AG10803 (cell line): ENCODE measurements at regions not wholly inside any gene's neighbourhood (a gene's known extent, or its start where the extent isn't known, plus 50 kb on each side); places are given as distances from the start of the nearest gene placed in this dataset.
"Not testable (repeated sequence)": the region's sequence is repeated elsewhere in the genome, so short reads cannot be mapped to it uniquely, and the experiment has no call there.

Experiments
- DNase-seq: peaks from one replicate; pipeline ENCODE4 v3.0.0; 2010; ENCODE audit warnings: low read depth
- H3K4me3 ChIP-seq: 2 replicates; pipeline ENCODE4 v1.5.1; 2011; ENCODE audit warnings: mild to moderate bottlenecking, low read length, control low read depth
- TF ChIP-seq, protein P1 (sequence below): conservative IDR thresholded peaks from 2 replicates; pipeline ENCODE4 v1.5.1; 2011; ENCODE audit warnings: mild to moderate bottlenecking, low read length, control low read depth, inconsistent platforms

DNA sequence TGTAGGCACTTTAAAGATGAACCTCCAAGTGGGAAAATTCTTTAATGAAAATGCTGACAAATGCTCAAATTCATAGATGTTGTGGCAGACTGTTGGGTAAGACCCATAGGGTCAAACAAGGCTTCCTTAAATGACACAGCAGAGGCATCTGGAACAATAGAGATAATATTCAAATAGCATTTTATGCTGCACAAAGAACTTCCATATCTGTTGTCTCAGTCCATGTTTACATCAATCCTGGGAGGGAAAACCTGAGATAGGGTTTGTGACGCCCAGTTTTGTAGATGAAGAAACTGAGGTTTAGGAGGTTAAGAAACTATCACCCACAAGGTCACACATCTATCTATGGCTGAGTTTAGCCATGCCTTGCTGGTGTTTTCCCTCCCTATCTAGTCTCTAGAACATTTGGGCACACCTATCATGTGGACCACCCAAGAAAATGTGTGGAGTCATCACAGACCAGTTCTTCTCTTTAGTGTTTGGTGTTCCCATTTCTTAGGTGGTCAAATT lies 106.4 kb downstream of the EHF start:
- no peak for DNase-seq
- TF ChIP-seq, protein P1, sequence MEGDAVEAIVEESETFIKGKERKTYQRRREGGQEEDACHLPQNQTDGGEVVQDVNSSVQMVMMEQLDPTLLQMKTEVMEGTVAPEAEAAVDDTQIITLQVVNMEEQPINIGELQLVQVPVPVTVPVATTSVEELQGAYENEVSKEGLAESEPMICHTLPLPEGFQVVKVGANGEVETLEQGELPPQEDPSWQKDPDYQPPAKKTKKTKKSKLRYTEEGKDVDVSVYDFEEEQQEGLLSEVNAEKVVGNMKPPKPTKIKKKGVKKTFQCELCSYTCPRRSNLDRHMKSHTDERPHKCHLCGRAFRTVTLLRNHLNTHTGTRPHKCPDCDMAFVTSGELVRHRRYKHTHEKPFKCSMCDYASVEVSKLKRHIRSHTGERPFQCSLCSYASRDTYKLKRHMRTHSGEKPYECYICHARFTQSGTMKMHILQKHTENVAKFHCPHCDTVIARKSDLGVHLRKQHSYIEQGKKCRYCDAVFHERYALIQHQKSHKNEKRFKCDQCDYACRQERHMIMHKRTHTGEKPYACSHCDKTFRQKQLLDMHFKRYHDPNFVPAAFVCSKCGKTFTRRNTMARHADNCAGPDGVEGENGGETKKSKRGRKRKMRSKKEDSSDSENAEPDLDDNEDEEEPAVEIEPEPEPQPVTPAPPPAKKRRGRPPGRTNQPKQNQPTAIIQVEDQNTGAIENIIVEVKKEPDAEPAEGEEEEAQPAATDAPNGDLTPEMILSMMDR: no peak
- no peak overlapping the region for H3K4me3 ChIP-seq

DNA sequence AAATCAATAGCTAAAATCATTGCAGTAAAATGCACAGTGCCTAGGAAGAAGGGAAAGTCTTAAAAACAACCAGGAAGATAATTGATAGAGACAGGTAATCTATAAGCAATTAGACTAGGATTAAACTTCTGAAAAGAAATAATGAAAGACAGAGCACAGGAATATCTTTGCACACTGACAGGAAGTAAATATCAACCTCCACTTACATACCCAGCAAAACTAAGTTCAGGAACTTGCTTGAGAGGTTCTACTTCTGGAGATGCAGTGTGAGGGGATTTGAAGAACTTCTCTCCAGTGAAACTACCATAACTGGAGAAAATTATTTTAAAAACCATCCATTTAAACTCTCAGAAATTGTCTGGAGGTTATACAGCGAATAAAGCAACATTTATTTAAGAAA lies 104.1 kb downstream of the EHF start:
- no peak overlapping the region for H3K4me3 ChIP-seq
- DNase-seq: no peak
- TF ChIP-seq, protein P1: no peak

DNA sequence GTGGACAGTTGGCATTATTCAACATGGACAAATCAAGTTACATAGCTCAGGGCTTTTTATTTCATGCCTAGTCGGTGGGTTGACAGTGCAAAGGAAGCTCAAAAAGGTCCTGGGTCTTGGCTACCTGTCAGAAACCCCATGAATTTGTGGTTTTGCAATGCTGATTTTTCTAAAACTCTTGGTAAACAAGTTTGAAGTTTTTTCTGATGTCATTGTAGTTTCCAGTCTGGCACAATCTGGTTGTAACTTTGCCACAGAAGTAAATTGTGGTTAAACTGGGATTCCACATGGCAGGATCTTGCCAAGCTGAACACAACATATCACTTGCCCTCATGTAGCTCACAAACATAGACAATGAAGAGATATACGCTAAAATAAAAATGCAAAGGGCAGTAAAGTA lies 100.8 kb downstream of the EHF start:
- TF ChIP-seq, protein P1: no peak
- H3K4me3 ChIP-seq: no peak overlapping the region
- DNase-seq: peak; percentile 2

DNA sequence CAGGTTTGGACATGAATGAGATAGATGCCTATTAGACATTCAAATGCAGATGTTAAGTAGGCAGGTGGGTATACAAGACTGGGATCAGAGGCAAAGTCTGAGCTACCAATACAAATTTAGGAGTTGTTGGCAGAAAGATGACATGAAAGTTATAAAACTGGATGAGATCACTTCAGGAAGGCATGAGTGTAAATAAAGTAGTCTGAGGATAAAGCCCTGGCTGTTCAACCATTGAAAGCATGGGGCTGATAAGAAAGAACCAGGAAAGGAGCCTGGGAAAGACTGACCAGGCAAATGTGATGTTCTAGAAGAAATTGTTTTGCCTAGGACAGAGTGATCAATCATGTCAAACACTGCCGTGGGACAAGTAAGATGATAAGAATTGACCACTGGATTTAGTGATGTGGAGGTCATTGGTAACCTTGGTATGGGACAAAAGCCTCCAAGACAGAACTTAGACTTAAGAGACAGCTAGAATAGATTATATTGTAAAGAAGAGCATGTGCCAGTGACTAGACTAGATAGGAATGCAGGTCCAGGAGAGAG lies 98.5 kb downstream of the EHF start:
- no peak for DNase-seq
- TF ChIP-seq, protein P1: no peak

DNA sequence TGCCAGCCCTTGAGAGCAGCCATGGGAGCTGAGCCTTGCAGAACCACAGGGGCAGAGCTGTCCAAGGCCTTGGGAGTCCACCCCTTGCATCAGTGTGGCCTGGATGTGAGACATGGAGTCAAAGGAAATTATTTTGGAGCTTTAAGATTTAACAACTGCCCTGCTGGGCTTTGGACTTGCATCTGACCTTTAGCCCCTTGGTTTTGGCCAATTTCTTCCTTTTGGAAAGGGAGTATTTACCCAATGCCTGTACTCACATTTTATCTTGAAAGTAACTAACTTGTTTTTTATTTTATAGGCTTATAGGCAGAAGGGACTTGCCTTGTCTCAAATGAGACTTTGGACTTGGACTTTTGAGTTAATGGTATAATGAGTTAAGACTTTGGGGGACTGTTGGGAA lies 92.7 kb downstream of the EHF start:
- not testable (repeated sequence) for DNase-seq, H3K4me3 ChIP-seq

More for the DNA sequence above, 98.5 kb downstream of the EHF start:
- no peak overlapping the region for H3K4me3 ChIP-seq
